Cardiac muscle cell (in vitro differentiated cells and primary cell): ENCODE measurements at regions not wholly inside any gene's neighbourhood (a gene's known extent, or its start where the extent isn't known, plus 50 kb on each side); places are given as distances from the start of the nearest gene placed in this dataset.

ENCODE experiments used
- DNase-seq, 2 donors: peaks; one replicate each; pipeline versions ENCODE4 v3.0.0 to v3.0.0-alpha.2; 2010 to 2017; ENCODE audit warnings: low read depth in 1 of 2, low spot score in 1 of 2
- H3K27ac ChIP-seq: fragments of 200-600 bp; sonication (generic); 2 replicates; pipeline ENCODE4 v1.5.1; 2016
- H3K27me3 ChIP-seq: fragments of 200-600 bp; sonication (generic); 2 replicates; pipeline ENCODE4 v1.6.0; 2016; ENCODE audit warnings: control low read depth
- H3K36me3 ChIP-seq: fragments of 200-600 bp; sonication (generic); 2 replicates; pipeline ENCODE4 v1.5.1; 2016; ENCODE audit warnings: control low read depth
- H3K4me1 ChIP-seq: fragments of 200-600 bp; sonication (generic); 2 replicates; pipeline ENCODE4 v1.8.1; 2017; ENCODE audit warnings: low read depth, mild to moderate bottlenecking, mixed run types
- H3K4me3 ChIP-seq: fragments of 200-600 bp; sonication (generic); 2 replicates; pipeline ENCODE4 v1.5.1; 2016; ENCODE audit warnings: mild to moderate bottlenecking
- H3K9me3 ChIP-seq: fragments of 200-600 bp; sonication (generic); 2 replicates; pipeline ENCODE4 v1.5.1; 2017; ENCODE audit warnings: low read depth, mild to moderate bottlenecking, control low read depth
- CTCF ChIP-seq: IDR thresholded peaks from 2 replicates; pipeline ENCODE4 v1.5.1; 2012; ENCODE audit warnings: low read depth, mild to moderate bottlenecking, low read length

GRCh38 chr9:19533373-19533772, 124.6 kb downstream of the ACER2 start:
- peak in 1 of 2 donors; percentile 89 for DNase-seq
- Histone ChIP-seq H3K9me3 (no peaks in the 10 kb centered on the region), H3K4me1 (no peaks in the 10 kb centered on the region), H3K27me3 (no peaks in the 10 kb centered on the region), H3K4me3 (no peak overlapping the region), H3K27ac (no peak overlapping the region), H3K36me3 (no peaks in the 10 kb centered on the region)
- TF ChIP-seq CTCF = no peak

GRCh38 chr9:19527663-19528062, 118.9 kb downstream of the ACER2 start:
- no peaks in the 10 kb centered on the region for H3K4me1 ChIP-seq
- TF ChIP-seq CTCF = no peak
- H3K27me3 ChIP-seq = no peaks in the 10 kb centered on the region
- no peaks in the 10 kb centered on the region for H3K36me3 ChIP-seq
- H3K27ac ChIP-seq = no peak overlapping the region
- no peak overlapping the region for H3K4me3 ChIP-seq
- no peaks in the 10 kb centered on the region for H3K9me3 ChIP-seq
- DNase-seq = peak in 1 of 2 donors; percentile 43

GRCh38 chr9:19522558-19522957, 113.7 kb downstream of the ACER2 start:
- TF ChIP-seq CTCF = no peak
- no peaks in the 10 kb centered on the region for H3K27me3 ChIP-seq

GRCh38 chr9:19521205-19521604, 112.4 kb downstream of the ACER2 start:
- DNase-seq = no peak

More at GRCh38 chr9:19522558-19522957, 113.7 kb downstream of the ACER2 start:
- DNase-seq = no peak
- Histone ChIP-seq H3K4me3 (no peak overlapping the region), H3K36me3 (no peaks in the 10 kb centered on the region), H3K4me1 (no peaks in the 10 kb centered on the region), H3K9me3 (no peaks in the 10 kb centered on the region), H3K27ac (no peak overlapping the region)

GRCh38 chr9:19517202-19517942, 108.6 kb downstream of the ACER2 start:
- Histone ChIP-seq H3K36me3 (no peaks in the 10 kb centered on the region), H3K9me3 (no peaks in the 10 kb centered on the region), H3K27me3 (no peaks in the 10 kb centered on the region), H3K4me1 (no peaks in the 10 kb centered on the region), H3K4me3 (no peak overlapping the region), H3K27ac (no peak overlapping the region)
- peak; percentile 51 for TF ChIP-seq CTCF
- no peak for DNase-seq

More at GRCh38 chr9:19521205-19521604, 112.4 kb downstream of the ACER2 start:
- Histone ChIP-seq H3K4me1 (no peaks in the 10 kb centered on the region), H3K4me3 (no peak overlapping the region), H3K36me3 (no peaks in the 10 kb centered on the region), H3K9me3 (no peaks in the 10 kb centered on the region), H3K27ac (no peak overlapping the region), H3K27me3 (no peaks in the 10 kb centered on the region)
- no peak for TF ChIP-seq CTCF
